ENCODE measurements at regions not wholly inside any gene's neighbourhood (a gene's known extent, or its start where the extent isn't known, plus 50 kb on each side); places are given as distances from the start of the nearest gene placed in this dataset.
"Not testable (repeated sequence)": the region's sequence is repeated elsewhere in the genome, so short reads cannot be mapped to it uniquely, and the experiment has no call there.

DNA sequence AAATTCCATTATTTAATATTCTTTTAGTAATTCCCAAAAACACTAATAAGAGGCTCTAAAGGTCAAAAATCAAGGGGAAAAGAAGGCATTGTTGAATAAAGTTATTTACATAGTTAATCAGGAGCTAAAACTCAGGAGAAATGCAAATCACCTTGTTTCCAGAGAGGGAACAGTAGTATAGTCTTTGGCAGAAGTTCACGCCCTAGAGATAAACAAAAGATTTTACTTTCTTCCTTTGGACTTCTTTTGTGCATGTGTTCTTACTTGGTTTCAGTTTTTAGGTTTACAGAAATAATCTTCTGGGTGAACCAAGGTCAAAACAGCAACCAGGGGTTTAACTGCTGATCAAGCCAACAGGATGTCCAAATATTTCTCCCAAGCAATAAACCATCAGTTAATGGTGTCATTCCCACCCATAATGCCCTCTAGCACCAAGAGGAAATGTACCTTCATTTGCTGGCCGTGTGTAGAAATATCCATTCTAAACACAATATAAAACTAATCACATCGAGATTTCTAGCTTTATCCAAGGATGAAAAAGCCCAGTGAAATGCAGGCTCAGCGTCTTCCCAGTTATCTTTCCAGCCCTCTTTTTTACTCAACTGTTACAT is 518.8 kb upstream of the SOX9 start:
- DNase-seq (no peak), ATAC-seq (no peak)
- WGBS, 2 donors = 65 to 70% methylated on average over 4 of the region's 4 CpGs
- TF ChIP-seq, protein P1, sequence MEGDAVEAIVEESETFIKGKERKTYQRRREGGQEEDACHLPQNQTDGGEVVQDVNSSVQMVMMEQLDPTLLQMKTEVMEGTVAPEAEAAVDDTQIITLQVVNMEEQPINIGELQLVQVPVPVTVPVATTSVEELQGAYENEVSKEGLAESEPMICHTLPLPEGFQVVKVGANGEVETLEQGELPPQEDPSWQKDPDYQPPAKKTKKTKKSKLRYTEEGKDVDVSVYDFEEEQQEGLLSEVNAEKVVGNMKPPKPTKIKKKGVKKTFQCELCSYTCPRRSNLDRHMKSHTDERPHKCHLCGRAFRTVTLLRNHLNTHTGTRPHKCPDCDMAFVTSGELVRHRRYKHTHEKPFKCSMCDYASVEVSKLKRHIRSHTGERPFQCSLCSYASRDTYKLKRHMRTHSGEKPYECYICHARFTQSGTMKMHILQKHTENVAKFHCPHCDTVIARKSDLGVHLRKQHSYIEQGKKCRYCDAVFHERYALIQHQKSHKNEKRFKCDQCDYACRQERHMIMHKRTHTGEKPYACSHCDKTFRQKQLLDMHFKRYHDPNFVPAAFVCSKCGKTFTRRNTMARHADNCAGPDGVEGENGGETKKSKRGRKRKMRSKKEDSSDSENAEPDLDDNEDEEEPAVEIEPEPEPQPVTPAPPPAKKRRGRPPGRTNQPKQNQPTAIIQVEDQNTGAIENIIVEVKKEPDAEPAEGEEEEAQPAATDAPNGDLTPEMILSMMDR (IDR thresholded peaks at IDR 0.05) = no peak
- Histone ChIP-seq H3K36me3 (no peaks in the 10 kb centered on the region), H3K27me3 (no peaks in the 10 kb centered on the region), H3K4me1 (no peaks in the 10 kb centered on the region), H3K27ac (no peak overlapping the region), H3K4me3 (no peak overlapping the region), H3K9me3 (peaks cover 0 to 20% (median 0%) of the 10 kb centered on the region in 11 donors)
- intact Hi-C loops (cut with DNase I) = loop anchor here in 1 of 10 donors (10.0 kb wide), 1 partner anchor 57 kb away; no protein-coding TSS in a partner anchor

DNA sequence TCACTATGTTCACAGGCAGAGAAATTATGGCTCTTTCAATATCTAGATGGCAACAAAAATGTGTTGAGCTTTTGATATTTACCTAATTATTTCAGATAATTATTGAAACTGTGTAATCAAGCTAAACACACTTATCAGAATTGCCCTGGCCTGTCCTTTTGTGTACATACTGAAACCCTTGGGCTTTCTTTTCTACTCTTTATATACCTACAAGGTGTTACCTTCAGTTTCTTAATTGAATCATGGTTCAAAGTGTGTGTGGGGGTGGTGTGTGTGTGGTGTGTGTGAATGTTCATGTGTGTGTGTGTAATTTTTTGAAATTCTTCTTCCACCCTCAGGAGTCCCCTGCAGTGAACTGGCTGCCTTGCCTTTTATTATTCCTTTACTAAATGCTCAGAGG is 506.8 kb upstream of the SOX9 start:
- intact Hi-C loops (cut with DNase I) = no loop called here
- no peaks in the 10 kb centered on the region for H3K27me3 ChIP-seq
- no peak overlapping the region for H3K4me3 ChIP-seq
- TF ChIP-seq, protein P1 (IDR thresholded peaks at IDR 0.05) = no peak
- H3K27ac ChIP-seq = no peak overlapping the region
- ATAC-seq (no peak), DNase-seq (no peak)
- no peaks in the 10 kb centered on the region for H3K4me1 ChIP-seq
- H3K9me3 ChIP-seq = peaks cover 0 to 24% (median 15%) of the 10 kb centered on the region in 11 donors
- H3K36me3 ChIP-seq = no peaks in the 10 kb centered on the region

DNA sequence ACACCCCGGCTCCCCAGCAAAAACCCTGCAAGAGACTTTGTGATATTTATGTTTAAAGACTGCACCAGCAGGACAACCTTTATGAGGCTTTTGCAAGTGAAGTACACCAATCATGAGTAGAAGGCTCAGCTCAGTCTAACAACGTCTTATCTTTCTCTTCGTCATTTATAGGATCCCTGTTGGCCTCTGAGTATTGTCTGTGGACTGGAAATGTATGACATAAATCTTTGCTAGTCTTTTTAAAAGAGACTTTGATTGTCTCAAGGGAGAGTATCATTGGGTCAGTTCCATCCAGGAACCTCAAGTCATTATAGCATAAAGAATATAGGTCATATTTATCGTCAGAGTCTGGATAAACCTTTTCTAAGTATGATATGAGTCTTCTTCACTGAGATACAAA is 505.0 kb upstream of the SOX9 start:
- Histone ChIP-seq H3K27ac (no peak overlapping the region), H3K27me3 (no peaks in the 10 kb centered on the region), H3K36me3 (no peaks in the 10 kb centered on the region), H3K4me1 (no peaks in the 10 kb centered on the region), H3K9me3 (peaks cover 0 to 31% (median 15%) of the 10 kb centered on the region in 11 donors), H3K4me3 (no peak overlapping the region)
- DNase-seq (no peak), ATAC-seq (no peak)
- TF ChIP-seq, protein P1 (IDR thresholded peaks at IDR 0.05) = no peak
- intact Hi-C loops (cut with DNase I) = no loop called here
- WGBS, 2 donors = 51 to 56% methylated on average over 4 of the region's 4 CpGs

DNA sequence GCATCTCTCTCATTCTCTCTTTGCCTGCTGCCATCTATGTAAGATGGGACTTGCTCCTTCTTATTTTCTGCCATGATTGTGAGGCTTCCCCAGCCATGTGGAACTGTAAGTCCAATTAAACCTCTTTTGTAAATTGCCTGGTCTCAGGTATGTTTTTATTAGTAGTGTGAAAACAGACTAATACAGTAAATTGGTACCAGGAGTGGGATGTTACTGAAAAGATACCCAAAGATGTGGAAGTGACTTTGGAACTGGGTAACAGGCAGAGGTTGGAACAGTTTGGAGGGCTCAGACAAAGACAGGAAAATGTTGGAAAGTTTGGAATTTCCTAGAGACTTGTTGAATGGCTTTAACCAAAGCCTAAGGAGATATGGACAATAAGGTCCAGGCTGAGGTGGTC is 503.1 kb upstream of the SOX9 start:
- H3K27ac ChIP-seq; intact Hi-C loops (cut with DNase I); ATAC-seq: not testable (repeated sequence)

DNA sequence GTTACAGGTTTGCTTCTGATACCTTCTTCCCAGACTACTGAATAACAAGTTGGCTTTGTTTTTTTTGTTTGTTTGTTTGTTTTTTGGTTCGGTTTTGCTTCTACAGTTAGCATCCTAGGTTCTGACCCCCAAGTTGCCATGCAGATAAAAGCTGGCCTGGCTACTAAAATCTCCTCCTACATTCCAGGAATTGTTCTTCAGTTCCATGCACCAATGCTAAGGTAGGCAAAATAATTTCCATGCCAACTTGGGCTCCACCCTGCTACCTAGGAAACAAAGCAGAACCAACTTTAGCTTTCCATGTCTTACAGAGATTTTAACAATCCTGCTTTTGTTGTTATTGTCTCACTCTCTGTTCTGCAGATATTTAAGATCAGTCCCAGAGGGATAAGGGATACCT is 495.5 kb upstream of the SOX9 start:
- H3K27ac ChIP-seq = no peak overlapping the region
- TF ChIP-seq, protein P1 (IDR thresholded peaks at IDR 0.05) = no peak
- H3K27me3 ChIP-seq = peaks cover 0 to 5% (median 0%) of the 10 kb centered on the region in 7 donors
- ATAC-seq (no peak), DNase-seq (no peak)
- intact Hi-C loops (cut with DNase I) = no loop called here
- no peaks in the 10 kb centered on the region for H3K4me1 ChIP-seq
- no peaks in the 10 kb centered on the region for H3K36me3 ChIP-seq
- H3K9me3 ChIP-seq = no peaks in the 10 kb centered on the region
- H3K4me3 ChIP-seq = no peak overlapping the region
- WGBS, 2 donors = 75 to 84% methylated on average over 1 of the region's 1 CpG

More for the DNA sequence above, 503.1 kb upstream of the SOX9 start:
- DNase-seq, H3K4me3 ChIP-seq, H3K36me3 ChIP-seq, H3K4me1 ChIP-seq, H3K27me3 ChIP-seq: not testable (repeated sequence)
- peaks cover 0 to 29% (median 15%) of the 10 kb centered on the region in 11 donors for H3K9me3 ChIP-seq
